ENCODE measurements at regions not wholly inside any gene's neighbourhood (a gene's known extent, or its start where the extent isn't known, plus 50 kb on each side); places are given as distances from the start of the nearest gene placed in this dataset.

- TF ChIP-seq PPARA (CRISPR knock-in tag; IDR thresholded peaks at IDR 0.05; ENCODE audit: borderline replicate concordance) (no peak), PATZ1 (CRISPR knock-in tag; IDR thresholded peaks at IDR 0.05; ENCODE audit: borderline replicate concordance) (no peak), ZFP30 (CRISPR knock-in tag; IDR thresholded peaks at IDR 0.05) (no peak)
Measured at GRCh38 chr5:174919351-174919750, 195.0 kb downstream of the MSX2 start.
